Right lobe of liver (tissue), 6 donors: ENCODE measurements at regions not wholly inside any gene's neighbourhood (a gene's known extent, or its start where the extent isn't known, plus 50 kb on each side); places are given as distances from the start of the nearest gene placed in this dataset.
"Not testable (repeated sequence)": the region's sequence is repeated elsewhere in the genome, so short reads cannot be mapped to it uniquely, and the experiment has no call there.

ENCODE experiments used
- ATAC-seq, 4 donors: fragments of 200-7000 bp; cut with Tn5 transposase; one replicate each; pipeline ENCODE4 v1.9.1; 2020; ENCODE audit warnings: mild to moderate bottlenecking in 4 of 4, moderate library complexity in 4 of 4
- DNase-seq, 3 donors: peaks; one replicate each; pipeline ENCODE4 v3.0.0-alpha.2; 2020
- H3K27ac ChIP-seq, 3 donors: fragments of 200-600 bp; one replicate each; pipeline ENCODE4 v1.8.0; 2022
- H3K27me3 ChIP-seq, 2 donors: fragments of 200-600 bp; one replicate each; pipeline ENCODE4 v1.8.0; 2022
- H3K36me3 ChIP-seq, 4 donors: fragments of 200-600 bp; sonication (generic) in 1 of 4; one replicate each; pipeline versions ENCODE4 v1.5.1 to v1.8.0; 2017 to 2022; ENCODE audit warnings: control low read depth in 1 of 4
- H3K4me1 ChIP-seq, 4 donors: fragments of 200-600 bp; sonication (generic) in 1 of 4; one replicate each; pipeline versions ENCODE4 v1.5.1 to v1.8.0; 2017 to 2022; ENCODE audit warnings: control low read depth in 1 of 4
- H3K4me3 ChIP-seq, 3 donors: fragments of 200-600 bp; one replicate each; pipeline ENCODE4 v1.8.0; 2022
- H3K9me3 ChIP-seq, 4 donors: fragments of 200-600 bp; sonication (generic) in 1 of 4; one replicate each; pipeline versions ENCODE4 v1.5.1 to v1.8.0; 2017 to 2022; ENCODE audit warnings: control low read depth in 1 of 4
- POLR2A ChIP-seq: fragments of 450-650 bp; IDR thresholded peaks from one replicate; pipeline ENCODE4 v1.6.1; 2017; ENCODE audit warnings: antibody characterized with exemption, mild to moderate bottlenecking
- WGBS: methylation state at CpG from one replicate; pipeline ENCODE4 v1.1.6; 2018; ENCODE audit warnings: low coverage, low lambda C conversion rate; ENCODE audit not compliant: insufficient coverage; ENCODE audit errors: missing lambda C conversion rate; 5-methylcytosine and 5-hydroxymethylcytosine counted together
- intact Hi-C, 2 donors: fragments of 100-400 bp; cut with DNase I; formaldehyde crosslinking; loops; one replicate each; pipeline versions ENCODE4 v1.11.2 to v1.14.1; 2022
- TF ChIP-seq, protein P1 (sequence below), 4 donors: fragments of 200-600 bp in 3 of 4; fragments of 450-650 bp in 1 of 4; IDR thresholded peaks; one replicate each; pipeline versions ENCODE4 v1.5.1 to v1.8.0; 2016 to 2022; ENCODE audit warnings: antibody characterized with exemption in 4 of 4, mild to moderate bottlenecking in 2 of 4
- donor health status: DM: no; HTN: yes; CAD: no.
- donor health status: DM: no; HTN: no; CAD: no.
- donor health status: DM: no; HTN: no; CAD: no.
- donor health status: DM: no; HTN: yes; CAD: no.
- donor health status: DM: no; HTN: yes; CAD: no.

DNA sequence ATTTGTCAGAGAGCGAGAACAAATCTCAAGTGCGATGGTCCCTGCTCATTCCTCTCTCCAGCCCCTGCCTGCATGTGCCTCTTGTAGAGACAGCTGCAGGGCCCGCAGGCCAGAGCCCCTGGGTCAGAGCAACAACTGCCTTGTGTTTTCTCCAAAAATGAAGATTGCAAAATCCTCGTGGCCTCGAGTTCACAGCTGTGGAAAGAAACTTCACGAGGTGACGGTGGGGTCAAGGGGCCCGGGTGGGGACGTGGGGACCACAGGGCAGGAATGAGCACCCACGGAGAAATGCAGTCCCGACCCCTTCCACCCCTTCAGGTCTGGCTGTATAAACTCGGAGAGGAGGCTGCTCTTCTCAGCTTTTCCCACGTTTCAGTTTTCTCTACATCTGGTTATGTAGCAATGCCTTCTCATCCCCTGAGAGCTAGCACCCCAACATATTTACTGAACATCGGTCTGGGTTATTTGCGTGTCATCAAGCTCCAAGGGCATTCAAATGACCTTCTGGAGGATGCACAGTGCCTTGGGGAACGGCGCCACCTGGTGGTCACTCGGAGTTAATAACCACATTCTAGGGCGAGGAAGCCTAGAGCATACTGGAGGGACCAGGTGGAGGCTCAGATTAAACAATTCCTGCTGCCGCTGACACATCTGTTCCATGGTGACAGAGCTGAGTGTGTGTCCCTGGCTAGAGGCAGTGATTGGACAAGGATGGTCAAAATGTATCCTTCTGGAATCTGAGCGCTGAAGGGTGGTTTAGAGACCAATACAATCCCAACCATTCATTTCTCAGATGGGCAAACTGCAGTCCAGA is 91.4 kb upstream of the CYRIA start:
- WGBS, result 4% methylated on average over 13 of the region's 21 CpGs
- no peaks in the 10 kb centered on the region for H3K36me3 ChIP-seq
- no peak overlapping the region for H3K27ac ChIP-seq
- no peaks in the 10 kb centered on the region for H3K9me3 ChIP-seq
- DNase-seq, result peak; percentile 68 to 80 (median 79)
- peaks cover 0 to 7% (median 0%) of the 10 kb centered on the region in 4 donors for H3K4me1 ChIP-seq
- no peak for TF ChIP-seq POLR2A
- TF ChIP-seq, protein P1, sequence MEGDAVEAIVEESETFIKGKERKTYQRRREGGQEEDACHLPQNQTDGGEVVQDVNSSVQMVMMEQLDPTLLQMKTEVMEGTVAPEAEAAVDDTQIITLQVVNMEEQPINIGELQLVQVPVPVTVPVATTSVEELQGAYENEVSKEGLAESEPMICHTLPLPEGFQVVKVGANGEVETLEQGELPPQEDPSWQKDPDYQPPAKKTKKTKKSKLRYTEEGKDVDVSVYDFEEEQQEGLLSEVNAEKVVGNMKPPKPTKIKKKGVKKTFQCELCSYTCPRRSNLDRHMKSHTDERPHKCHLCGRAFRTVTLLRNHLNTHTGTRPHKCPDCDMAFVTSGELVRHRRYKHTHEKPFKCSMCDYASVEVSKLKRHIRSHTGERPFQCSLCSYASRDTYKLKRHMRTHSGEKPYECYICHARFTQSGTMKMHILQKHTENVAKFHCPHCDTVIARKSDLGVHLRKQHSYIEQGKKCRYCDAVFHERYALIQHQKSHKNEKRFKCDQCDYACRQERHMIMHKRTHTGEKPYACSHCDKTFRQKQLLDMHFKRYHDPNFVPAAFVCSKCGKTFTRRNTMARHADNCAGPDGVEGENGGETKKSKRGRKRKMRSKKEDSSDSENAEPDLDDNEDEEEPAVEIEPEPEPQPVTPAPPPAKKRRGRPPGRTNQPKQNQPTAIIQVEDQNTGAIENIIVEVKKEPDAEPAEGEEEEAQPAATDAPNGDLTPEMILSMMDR (IDR thresholded peaks at IDR 0.05), result peak; percentile 87 to 92 (median 89)
- intact Hi-C loops, result loop anchor here in 1 of 2 donors (5.0 kb wide), 1 partner anchor 145 kb away; no protein-coding TSS in a partner anchor
- no peaks in the 10 kb centered on the region for H3K27me3 ChIP-seq
- no peak overlapping the region for H3K4me3 ChIP-seq
- ATAC-seq, result peak; percentile 98 to 100 (median 98)

DNA sequence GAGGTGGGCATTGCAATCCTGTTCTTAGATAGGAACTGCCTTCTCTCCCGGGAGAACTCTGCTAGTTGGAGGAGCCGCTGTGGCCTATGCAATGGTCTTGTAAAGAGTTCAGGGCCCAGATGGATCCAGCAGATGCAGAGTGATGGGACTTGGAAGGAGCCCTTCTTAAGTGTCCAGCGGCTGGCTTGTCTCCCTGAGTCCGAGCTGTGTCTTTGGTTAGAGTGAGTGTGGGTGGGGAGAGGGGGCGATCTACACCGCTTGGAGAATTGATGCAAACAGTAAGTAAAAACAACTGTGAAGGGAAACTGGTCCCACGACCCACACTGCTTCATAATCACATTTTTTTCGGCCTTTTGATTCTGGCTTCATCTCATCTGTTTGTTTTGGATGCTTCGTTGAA is 89.8 kb upstream of the CYRIA start:
- Histone ChIP-seq H3K27me3 (no peaks in the 10 kb centered on the region), H3K4me1 (peaks cover 0 to 7% (median 0%) of the 10 kb centered on the region in 4 donors), H3K36me3 (no peaks in the 10 kb centered on the region), H3K27ac (no peak overlapping the region), H3K4me3 (no peak overlapping the region), H3K9me3 (no peaks in the 10 kb centered on the region)
- ATAC-seq (no peak), DNase-seq (no peak)
- WGBS, result 55% methylated on average over 5 of the region's 9 CpGs
- TF ChIP-seq POLR2A, result no peak
- TF ChIP-seq, protein P1 (IDR thresholded peaks at IDR 0.05), result no peak
- intact Hi-C loops, result loop anchor here in 1 of 2 donors (5.0 kb wide), 1 partner anchor 143 kb away; no protein-coding TSS in a partner anchor

DNA sequence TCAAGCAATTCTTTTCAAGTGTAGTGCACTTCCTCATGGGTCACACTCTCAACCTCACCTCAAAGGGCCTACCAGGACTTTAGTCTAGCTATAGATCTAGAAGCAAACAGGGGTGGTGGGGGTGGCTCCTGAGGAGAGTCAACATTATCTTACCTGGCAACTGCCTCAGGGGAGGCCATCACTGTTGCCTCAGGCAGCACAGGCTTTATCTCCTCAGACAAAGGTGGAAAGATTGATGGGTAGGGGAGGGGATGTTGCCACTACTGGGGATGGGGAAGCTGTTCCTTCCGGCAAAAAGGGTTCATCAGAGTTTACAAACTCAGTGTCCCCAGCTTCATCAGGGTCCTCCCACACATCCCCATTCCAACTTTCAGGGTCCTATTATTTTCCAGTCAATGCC is 87.4 kb upstream of the CYRIA start:
- H3K36me3 ChIP-seq, H3K27me3 ChIP-seq, H3K27ac ChIP-seq, H3K4me1 ChIP-seq, intact Hi-C loops, DNase-seq, H3K9me3 ChIP-seq, H3K4me3 ChIP-seq, ATAC-seq: not testable (repeated sequence)
- WGBS, result no CpG with 5 or more reads among the region's 1 CpG

DNA sequence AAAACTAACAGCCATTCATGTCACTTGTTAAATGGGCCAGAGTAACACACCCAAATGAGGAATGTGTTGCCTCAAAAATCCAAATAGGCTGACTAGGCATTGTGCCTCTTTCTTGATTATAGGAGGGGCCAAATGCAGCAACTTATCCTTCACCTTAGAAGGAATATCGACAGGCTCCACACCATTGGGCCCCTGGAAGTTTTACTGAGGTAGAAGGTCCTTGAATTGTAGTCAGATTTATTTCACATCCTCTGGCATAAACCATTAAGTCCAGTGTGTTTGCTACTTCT is 85.2 kb upstream of the CYRIA start:
- H3K36me3 ChIP-seq, H3K4me1 ChIP-seq, H3K27me3 ChIP-seq, DNase-seq, H3K27ac ChIP-seq, intact Hi-C loops, H3K4me3 ChIP-seq, ATAC-seq, H3K9me3 ChIP-seq: not testable (repeated sequence)
- 100% methylated on average over 1 of the region's 1 CpG for WGBS

DNA sequence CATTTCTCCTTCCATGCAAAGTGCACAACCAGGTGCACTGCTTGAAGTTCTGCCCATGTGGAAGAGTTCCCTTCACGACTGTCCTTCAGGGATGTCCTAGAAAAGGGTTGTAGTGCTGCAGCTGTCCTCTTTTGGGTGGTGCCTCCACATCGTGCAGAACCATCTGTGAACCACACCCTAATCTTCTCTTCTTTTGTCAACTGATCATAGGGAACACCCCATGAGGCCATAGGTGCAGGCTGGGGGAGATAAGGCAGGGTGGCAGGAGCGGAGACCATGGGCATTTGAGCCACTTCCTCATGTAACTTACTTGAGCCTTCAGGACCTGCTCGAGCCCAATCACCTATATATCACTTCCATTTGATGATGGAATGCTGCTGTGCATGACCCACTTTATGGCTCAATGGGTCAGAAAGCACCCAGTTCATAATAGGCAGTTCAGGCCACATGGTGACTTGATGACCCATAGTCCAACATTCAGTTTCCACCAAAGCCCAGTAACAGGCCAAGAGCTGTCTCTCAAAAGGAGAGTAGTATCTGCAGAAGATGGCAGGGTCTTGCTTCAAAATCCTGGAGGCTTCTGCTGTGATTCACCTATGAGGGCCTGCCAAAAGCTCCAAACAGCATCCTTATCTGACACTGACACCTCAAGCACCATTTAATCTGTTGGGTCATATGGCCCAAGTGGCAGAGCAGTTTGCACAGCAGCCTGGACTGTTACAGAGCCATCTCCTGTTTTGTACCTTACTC is 84.7 kb upstream of the CYRIA start:
- DNase-seq (no peak), ATAC-seq (no peak)
- Histone ChIP-seq H3K27me3 (no peaks in the 10 kb centered on the region), H3K4me3 (no peak overlapping the region), H3K36me3 (no peaks in the 10 kb centered on the region), H3K27ac (no peak overlapping the region), H3K9me3 (no peaks in the 10 kb centered on the region), H3K4me1 (no peaks in the 10 kb centered on the region)
- intact Hi-C loops, result no loop called here
- 91% methylated on average over 3 of the region's 4 CpGs for WGBS
- TF ChIP-seq, protein P1 (IDR thresholded peaks at IDR 0.05), result no peak
- no peak for TF ChIP-seq POLR2A

DNA sequence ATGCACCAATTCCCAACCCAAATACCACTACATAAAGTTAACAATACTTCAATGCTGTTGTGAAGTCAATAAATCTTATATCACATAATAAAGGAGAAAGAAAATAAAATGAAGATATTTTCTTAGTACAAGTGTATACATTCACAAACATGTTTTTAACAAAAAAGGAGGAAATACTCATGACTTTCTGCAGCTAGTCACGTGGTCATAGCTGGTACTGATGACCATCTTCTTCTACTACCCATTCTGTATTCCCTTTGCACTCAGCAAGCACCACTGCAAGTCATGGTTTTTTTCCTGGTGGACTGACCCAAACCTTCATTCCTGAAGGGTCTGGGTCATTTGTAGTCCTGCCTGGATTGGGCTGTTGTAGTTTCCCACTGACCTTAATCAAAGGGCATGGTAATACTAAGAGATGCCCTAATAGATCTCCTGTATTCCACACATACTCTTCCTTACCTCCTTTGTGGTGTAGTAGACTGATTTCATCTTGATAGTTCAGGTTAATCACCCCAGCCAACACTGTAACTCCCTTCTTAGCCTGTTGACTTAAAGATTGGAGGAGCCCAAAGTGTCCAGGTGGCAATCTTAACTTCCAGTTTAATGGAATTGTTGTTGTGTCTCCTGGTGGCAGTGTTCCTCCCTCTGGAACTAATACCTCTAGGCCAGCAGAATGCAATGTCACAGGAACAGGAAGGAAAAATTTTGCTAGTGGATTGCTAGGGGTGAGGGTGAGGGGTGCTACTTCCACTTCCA is 83.1 kb upstream of the CYRIA start:
- 60% methylated on average over 1 of the region's 1 CpG for WGBS
- ATAC-seq, H3K27ac ChIP-seq, H3K36me3 ChIP-seq, H3K4me3 ChIP-seq, H3K27me3 ChIP-seq, DNase-seq, H3K9me3 ChIP-seq, H3K4me1 ChIP-seq, intact Hi-C loops: not testable (repeated sequence)
